Esophagus muscularis mucosa (tissue), 4 donors: ENCODE measurements at regions not wholly inside any gene's neighbourhood (a gene's known extent, or its start where the extent isn't known, plus 50 kb on each side); places are given as distances from the start of the nearest gene placed in this dataset.

Source experiments
- CTCF ChIP-seq, 3 experiments: fragments of 200-600 bp in 2 of 3; fragments of 450-650 bp in 1 of 3; sonication (generic) in 2 of 3; IDR thresholded peaks; one replicate each; pipeline ENCODE4 v1.5.1; 2017 to 2019; ENCODE audit warnings: antibody characterized with exemption in 3 of 3, mild to moderate bottlenecking in 2 of 3, moderate library complexity in 1 of 3
- EP300 ChIP-seq: sonication (generic); formaldehyde crosslinking; IDR thresholded peaks from one replicate; pipeline ENCODE4 v1.6.1; 2017; ENCODE audit warnings: antibody characterized with exemption
- POLR2AphosphoS5 ChIP-seq, 2 donors: sonication (generic); formaldehyde crosslinking; IDR thresholded peaks; one replicate each; pipeline ENCODE4 v1.6.1; 2017; ENCODE audit warnings: antibody characterized with exemption in 2 of 2

- TF ChIP-seq CTCF (IDR thresholded peaks at IDR 0.05) (no peak), EP300 (no peak), POLR2AphosphoS5 (IDR thresholded peaks at IDR 0.05) (no peak)
These were observed 856.8 kb downstream of the SH3BGRL start for GRCh38 chrX:82058728-82059127.
